ENCODE measurements at regions not wholly inside any gene's neighbourhood (a gene's known extent, or its start where the extent isn't known, plus 50 kb on each side); places are given as distances from the start of the nearest gene placed in this dataset.

GRCh38 chr3:147141516-147142288 lies 264.6 kb downstream of the ZIC4 start:
- TF ChIP-seq MAX (IDR thresholded peaks at IDR 0.05; ENCODE audit: low read depth, low read length) (no peak), CTCF (IDR thresholded peaks at IDR 0.05; ENCODE audit: low read depth, low read length) (no peak)
